ENCODE measurements at regions not wholly inside any gene's neighbourhood (a gene's known extent, or its start where the extent isn't known, plus 50 kb on each side); places are given as distances from the start of the nearest gene placed in this dataset.
"Not testable (repeated sequence)": the region's sequence is repeated elsewhere in the genome, so short reads cannot be mapped to it uniquely, and the experiment has no call there.

DNA sequence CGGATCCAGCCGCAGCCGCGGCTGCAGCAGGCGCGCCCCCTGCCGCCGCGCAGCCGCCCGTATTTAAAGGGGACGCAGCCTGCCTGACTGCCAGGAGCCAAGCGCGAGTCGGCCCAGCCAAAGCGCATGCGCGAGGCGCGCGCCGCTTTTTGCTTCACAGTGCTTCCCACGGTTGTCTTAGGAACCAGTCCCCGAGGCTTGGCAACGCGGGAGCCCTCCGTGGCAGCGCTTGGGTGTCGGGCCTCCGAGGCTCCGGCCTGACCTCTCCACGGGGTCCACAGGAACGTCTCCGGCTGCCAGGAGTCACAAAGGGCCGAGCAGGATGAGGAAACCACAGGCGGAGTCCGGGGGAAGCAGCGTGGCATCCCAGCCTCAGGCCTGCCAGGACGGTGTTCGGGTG, 689.3 kb downstream of the KCNJ18 start:
- DNase-seq; in situ Hi-C loops (cut with MboI; ENCODE audit: low pct_unique_long_range_greater_than_20kb, low sequenced_read_pairs): not testable (repeated sequence)

DNA sequence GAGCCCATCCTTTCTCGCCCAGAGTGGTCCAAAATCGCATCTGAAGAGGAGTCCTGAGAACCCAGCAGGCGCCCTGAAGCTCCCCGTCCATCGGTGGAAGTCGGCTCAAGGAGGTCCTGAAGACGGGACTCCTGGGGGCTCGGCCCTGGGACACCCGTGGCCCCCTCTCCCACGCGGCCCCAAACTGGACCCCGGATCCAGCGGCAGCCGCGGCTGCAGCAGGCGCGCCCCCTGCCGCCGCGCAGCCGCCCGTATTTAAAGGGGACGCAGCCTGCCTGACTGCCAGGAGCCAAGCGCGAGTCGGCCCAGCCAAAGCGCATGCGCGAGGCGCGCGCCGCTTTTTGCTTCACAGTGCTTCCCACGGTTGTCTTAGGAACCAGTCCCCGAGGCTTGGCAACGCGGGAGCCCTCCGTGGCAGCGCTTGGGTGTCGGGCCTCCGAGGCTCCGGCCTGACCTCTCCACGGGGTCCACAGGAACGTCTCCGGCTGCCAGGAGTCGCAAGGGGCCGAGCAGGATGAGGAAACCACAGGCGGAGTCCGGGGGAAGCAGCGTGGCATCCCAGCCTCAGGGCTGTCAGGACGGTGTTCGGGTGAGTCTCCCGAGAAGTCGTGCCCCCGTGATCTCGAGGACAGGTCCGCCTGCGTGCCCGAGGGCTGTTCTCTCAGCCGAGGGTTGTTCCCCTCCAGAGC, 691.6 kb downstream of the KCNJ18 start:
- in situ Hi-C loops (cut with MboI; ENCODE audit: low pct_unique_long_range_greater_than_20kb, low sequenced_read_pairs); DNase-seq: not testable (repeated sequence)

DNA sequence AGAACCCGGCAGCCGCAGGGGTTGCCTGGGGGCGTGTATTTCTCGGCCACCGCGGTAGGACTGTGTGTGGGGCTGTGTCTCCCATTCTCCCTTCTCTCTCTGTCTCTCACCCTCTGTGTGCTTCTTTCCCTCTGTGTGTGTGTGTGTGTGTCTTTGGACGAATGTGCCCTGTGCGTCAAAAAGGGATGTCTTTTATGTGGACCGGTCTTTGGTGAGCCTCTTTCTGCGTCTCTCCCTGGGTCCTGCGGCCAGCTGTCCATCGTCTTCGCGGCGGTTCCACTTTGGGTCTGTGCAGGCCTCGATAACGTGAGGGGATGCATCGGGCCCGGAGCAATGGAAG, 692.1 kb downstream of the KCNJ18 start:
- DNase-seq; in situ Hi-C loops (cut with MboI; ENCODE audit: low pct_unique_long_range_greater_than_20kb, low sequenced_read_pairs): not testable (repeated sequence)

DNA sequence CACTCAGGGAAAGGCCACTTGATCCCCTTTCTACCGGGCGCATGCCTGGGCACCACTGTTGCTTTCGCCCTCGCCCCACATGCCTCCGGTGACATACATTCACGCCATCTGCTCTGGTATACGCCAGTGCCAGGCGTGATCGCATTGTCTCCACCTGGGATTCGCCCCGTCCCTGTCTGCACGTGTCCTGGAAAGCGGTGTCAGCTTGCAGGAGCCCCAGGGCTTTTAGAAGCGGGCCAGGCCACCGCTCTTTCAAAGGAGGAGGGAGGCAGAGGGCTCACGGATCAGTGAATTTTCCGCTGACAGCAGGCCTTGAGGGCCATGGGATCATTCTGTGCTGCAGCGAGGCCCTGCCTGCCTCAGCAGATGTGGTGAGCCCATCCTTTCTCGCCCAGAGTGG, 706.1 kb downstream of the KCNJ18 start:
- in situ Hi-C loops (cut with MboI; ENCODE audit: low pct_unique_long_range_greater_than_20kb, low sequenced_read_pairs) = not testable (repeated sequence)

DNA sequence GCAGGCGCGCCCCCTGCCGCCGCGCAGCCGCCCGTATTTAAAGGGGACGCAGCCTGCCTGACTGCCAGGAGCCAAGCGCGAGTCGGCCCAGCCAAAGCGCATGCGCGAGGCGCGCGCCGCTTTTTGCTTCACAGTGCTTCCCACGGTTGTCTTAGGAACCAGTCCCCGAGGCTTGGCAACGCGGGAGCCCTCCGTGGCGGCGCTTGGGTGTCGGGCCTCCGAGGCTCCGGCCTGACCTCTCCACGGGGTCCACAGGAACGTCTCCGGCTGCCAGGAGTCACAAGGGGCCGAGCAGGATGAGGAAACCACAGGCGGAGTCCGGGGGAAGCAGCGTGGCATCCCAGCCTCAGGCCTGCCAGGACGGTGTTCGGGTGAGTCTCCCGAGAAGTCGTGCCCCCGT, 706.7 kb downstream of the KCNJ18 start:
- DNase-seq; in situ Hi-C loops (cut with MboI; ENCODE audit: low pct_unique_long_range_greater_than_20kb, low sequenced_read_pairs): not testable (repeated sequence)

More for the DNA sequence above, 706.1 kb downstream of the KCNJ18 start:
- not testable (repeated sequence) for DNase-seq

DNA sequence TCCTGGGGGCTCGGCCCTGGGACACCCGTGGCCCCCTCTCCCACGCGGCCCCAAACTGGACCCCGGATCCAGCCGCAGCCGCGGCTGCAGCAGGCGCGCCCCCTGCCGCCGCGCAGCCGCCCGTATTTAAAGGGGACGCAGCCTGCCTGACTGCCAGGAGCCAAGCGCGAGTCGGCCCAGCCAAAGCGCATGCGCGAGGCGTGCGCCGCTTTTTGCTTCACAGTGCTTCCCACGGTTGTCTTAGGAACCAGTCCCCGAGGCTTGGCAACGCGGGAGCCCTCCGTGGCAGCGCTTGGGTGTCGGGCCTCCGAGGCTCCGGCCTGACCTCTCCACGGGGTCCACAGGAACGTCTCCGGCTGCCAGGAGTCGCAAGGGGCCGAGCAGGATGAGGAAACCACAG, 712.8 kb downstream of the KCNJ18 start:
- DNase-seq; in situ Hi-C loops (cut with MboI; ENCODE audit: low pct_unique_long_range_greater_than_20kb, low sequenced_read_pairs): not testable (repeated sequence)

DNA sequence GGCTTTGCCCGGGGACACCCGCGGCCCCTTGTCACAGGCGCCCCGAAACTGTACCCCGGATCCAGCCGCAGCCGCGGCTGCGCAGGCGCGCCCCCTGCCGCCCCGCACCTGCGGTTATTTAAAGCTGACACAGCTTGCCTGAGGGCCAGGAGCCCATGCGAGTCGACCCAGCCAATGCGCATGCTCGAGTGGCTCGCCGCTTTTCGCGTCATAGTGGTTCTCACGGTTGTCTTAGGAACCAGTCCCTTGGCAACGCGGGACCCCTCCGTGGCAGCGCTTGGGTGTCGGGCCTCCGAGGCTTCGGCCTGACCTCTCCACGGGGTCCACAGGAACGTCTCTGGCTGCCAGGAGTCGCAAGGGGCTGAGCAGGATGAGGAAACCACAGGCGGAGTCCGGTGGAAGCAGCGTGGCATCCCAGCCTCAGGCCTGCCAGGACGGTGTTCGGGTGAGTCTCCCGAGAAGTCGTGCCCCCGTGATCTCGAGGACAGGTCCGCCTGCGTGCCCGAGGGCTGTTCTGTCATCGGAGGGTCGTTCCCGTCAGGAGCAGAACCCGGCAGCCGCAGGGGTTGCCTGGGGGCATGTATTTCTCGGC, 716.9 kb downstream of the KCNJ18 start:
- DNase-seq = no peak
- in situ Hi-C loops (cut with MboI; ENCODE audit: low pct_unique_long_range_greater_than_20kb, low sequenced_read_pairs) = no loop called here

DNA sequence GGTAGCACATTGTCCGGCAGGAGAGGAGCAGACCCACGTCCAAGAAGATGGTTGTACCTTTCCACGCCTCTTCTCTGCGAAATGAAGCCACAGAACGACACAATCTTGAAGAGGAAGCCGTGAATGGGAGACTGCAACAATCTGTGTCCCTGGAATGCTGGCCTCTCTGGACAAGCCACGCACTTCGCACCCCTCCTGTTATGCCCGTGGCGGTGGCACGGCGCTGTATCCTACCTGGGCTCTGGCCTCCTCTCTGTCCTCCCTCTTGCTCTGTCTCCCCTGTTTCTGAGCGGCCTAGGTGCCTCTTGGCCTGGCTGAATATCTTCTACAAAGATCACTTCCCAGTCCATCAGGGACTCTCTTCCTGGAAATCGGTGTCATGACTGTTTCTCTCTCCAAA, 717.8 kb downstream of the KCNJ18 start:
- no peak for DNase-seq
- in situ Hi-C loops (cut with MboI; ENCODE audit: low pct_unique_long_range_greater_than_20kb, low sequenced_read_pairs) = no loop called here

DNA sequence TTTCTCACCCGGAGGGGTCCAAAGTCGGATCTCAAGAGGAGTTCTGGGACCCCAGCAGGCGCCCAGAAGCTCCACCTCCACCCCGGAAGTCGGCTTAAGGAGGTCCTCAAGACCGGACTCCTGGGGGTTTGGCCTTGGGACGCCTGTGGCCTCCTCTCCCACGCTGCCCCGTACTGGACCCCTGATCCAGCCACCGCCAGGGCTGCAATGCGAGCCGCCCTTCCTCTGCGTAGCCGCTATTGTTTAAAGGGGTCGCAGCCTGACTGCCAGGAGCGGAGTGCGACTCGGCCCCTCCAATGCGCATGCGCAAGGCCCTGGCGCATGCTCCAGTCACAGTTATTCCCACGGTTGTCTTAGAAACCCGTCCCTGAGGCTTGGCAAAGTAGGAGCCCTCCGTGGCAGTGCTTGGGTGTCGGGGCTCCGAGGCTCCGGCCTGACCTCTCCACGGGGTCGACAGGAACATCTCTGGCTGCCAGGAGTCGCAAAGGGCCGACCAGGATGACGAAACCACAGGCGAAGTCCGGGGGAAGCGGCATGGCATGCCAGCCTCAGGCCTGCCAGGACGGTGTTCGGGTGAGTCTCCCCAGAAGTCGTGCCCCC, 719.0 kb downstream of the KCNJ18 start:
- no peak for DNase-seq
- in situ Hi-C loops (cut with MboI; ENCODE audit: low pct_unique_long_range_greater_than_20kb, low sequenced_read_pairs) = no loop called here

DNA sequence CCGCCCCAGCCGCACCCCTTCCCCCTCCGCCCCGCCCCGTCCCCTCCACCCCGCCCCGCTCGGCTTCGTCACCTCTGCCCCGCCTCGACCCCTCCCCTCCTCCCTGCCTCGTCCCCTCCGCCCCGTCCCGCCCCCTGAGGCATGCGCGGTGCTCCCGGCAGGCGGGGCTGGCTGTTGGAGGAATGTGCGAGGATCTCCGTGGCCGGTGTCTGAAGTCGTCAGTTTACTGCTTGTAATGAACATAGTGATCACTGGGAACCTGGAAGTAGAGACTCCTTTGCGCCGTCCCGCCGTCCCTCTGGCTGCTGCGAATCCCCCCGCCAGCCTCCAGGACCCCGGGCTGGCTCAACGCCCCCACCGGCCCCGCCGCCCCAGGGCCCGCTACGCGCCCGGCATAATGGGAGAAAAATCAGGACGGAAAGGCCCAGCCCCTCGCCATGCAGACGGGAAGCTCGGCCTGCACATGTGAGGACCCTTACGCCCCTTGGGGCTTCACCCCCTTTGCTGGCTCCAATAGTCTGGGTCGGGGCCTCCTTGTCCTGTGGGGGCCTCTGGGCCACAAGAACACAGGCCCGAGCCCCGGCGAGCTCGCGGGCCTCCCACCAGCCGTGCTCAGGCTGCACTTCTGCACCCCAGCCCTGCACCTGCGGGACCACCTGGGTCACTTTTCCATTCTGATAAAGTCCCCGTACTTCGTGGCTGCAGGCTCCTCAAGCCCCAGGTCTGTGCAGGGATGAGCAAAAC, 743.1 kb downstream of the KCNJ18 start:
- DNase-seq = no peak
- in situ Hi-C loops (cut with MboI; ENCODE audit: low pct_unique_long_range_greater_than_20kb, low sequenced_read_pairs) = no loop called here

DNA sequence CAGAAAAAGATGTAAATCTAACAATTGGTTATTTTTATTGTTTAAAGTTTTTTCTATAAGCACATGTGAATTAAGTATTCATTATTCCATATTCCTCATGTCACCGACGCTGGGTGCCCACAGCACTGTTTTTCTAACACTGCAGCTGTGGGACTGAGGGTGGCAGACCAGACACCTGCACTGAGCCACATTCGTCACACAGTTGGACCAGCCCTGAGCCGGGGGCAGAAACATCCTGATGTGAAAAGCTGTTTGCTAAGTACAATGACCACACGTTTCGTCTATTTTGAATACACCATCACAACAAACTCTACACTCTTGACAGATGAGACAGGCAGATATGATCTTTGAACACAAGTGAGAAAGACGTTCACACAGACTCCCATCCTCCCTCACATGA, 749.5 kb downstream of the KCNJ18 start:
- no peak for DNase-seq
- in situ Hi-C loops (cut with MboI; ENCODE audit: low pct_unique_long_range_greater_than_20kb, low sequenced_read_pairs) = loop anchor here (10.0 kb wide), 1 partner anchor 53 kb away; no protein-coding TSS in a partner anchor

DNA sequence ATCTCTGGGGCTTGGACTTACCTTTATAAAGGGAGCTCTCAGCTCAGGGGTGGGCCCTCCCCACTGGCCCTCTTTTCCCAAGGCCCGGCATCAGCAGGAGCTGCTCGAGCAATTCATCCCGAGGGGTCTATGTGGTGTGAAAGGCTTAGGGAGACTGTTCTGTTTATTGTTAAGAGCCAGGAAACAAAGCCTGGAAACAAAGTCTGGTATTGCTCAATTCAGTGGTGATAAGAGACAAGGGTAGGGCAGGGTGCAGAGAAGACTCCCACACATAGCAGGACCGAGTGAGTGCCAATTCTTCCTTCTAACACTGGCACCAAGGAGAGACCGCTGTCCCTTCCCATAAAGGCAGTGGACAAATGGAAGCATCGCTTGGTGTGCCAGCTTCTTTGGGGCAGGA, 750.7 kb downstream of the KCNJ18 start:
- in situ Hi-C loops (cut with MboI; ENCODE audit: low pct_unique_long_range_greater_than_20kb, low sequenced_read_pairs) = loop anchor here (10.0 kb wide), 1 partner anchor 52 kb away; no protein-coding TSS in a partner anchor
- no peak for DNase-seq

DNA sequence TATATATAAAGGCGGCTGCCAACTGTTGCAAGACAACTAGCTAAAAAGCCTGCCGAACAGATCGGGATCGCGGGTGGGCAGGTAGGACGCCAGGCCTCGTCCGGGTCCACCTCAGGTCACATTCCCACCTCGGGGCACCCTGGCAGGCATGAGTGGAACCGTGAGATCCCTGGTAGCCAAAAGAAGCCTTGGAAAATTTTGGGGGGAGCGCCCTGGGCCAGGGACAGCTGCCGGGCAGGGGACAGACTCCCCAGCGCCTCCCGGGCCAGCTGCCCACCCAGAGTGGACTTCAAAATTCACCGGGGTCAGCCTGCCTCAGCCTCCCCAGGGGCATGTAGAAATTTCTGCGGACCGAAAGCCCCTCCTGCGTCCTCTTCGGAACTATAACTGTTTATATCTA, 760.9 kb downstream of the KCNJ18 start:
- in situ Hi-C loops (cut with MboI; ENCODE audit: low pct_unique_long_range_greater_than_20kb, low sequenced_read_pairs) = no loop called here
- no peak for DNase-seq

DNA sequence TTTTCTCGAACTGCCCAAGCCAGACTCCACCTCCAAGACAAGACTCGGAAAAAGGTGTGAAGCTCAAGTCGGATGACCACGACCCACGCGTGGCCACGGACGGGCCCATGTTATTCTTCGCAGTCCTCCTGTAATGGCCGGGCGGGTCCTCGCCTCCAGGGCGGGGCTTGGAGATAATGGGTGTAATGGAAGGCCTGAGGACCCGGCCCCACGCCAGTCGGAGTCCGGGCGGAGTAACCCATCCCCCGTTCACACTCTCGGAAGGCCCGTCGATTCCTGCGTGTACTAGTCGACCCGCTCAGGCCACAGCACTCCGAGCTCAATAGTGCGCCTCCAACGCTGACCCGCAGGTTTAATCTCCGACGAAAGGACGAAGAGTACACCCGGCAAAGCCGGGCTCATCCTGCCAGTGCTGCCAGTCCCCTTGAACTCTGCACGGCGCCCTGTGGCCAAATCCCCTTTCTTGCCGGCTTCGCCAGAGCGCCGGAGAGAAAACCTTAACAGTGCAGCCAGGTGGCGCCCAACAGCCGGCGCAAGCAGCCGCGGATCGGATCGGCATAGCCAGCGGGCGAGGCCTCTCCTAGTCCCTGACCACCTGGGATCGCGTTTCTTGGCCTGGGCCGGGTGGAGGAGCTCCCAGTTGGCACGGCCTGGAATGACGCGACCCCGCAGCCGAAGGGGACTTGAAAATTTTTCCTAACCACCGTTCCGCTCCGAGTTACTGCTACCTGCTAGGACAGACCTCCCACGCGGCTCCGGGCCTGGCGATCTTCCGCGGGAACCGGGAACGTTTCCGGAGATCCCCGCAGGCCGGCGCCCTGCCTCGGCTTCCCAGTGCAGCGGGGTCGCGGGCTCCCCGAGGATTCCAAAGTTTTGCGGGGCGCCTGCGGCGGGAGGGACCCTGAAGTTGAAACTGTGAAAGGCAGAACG, 762.0 kb downstream of the KCNJ18 start:
- in situ Hi-C loops (cut with MboI; ENCODE audit: low pct_unique_long_range_greater_than_20kb, low sequenced_read_pairs) = no loop called here
- DNase-seq = no peak

DNA sequence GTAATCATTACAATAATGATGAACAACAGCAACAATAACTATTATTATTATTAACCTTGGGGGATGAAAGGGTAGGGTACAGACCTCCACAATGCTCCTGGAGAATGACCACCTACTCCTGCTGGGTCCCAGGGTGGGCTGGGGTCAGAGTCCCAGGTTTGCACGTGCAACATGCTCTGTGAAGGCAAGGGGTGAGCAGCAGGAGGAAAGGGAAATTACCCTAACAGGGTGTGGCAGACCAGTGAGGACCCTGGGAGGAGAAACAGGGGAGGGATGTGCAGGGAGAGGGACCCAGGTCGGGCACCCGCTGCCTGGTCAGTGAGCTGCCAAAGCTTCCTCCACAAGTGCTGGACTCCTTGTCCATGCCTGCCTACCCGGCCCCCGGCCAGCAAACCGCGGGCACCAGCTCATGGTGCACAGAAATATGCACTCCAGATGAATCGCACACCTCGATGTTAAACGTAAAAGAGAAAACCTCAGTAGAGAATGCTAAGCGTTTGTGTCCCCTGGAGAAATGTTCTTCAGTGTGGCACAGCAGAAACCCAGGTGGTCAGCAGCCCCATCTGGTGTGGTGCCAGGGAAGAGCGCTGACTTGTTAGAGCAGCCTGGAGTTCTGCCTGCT, 767.1 kb downstream of the KCNJ18 start:
- DNase-seq = no peak
- in situ Hi-C loops (cut with MboI; ENCODE audit: low pct_unique_long_range_greater_than_20kb, low sequenced_read_pairs) = no loop called here

DNA sequence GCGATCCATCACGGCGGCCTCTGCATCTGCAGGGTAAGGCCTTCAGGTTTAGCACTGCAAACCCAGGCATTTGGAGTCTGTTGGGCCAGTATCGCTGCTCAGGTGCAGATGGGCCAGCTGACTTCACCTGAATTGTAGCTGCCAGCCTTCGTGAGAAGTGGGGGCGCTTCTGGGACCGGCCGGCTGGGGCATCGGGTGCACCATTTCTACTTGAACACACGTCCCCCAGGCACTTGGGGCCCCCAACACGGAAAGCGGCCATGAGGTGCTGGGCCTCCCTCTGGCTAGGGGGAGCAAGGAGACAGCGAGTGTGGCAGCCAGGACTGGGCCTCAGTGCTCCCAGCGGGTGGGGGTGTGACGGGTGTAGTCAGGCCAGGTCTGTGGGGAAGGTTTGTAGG, 767.6 kb downstream of the KCNJ18 start:
- in situ Hi-C loops (cut with MboI; ENCODE audit: low pct_unique_long_range_greater_than_20kb, low sequenced_read_pairs) = no loop called here

DNA sequence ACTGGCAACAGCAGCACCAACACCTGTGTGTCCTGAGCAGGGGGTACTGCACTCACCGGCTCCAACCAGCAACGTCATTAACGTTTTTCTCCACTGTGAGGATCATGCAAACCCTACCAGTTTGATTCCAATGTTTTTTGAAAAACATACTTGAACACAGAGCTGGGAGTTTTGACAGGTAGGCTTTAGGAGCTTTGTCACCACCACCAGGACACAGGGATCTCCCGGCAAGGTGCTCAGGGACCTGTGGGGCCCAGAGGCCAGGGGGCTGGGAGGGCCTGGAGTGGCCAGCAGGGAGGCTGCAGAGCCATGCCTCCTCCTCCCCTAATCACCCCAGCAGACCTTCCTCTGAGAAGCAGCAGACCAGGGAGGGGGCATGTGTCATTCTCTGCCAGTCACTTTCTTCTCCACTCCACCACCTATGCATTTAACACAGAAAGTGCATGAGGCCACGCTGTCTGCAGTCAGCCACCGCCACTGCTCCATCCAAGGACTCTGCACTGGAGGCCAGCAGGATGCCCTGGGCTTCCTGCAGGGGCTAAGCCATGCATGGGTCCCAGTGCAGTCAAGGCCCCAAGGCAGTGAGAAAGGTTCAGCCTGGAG, 768.2 kb downstream of the KCNJ18 start:
- DNase-seq = no peak
- in situ Hi-C loops (cut with MboI; ENCODE audit: low pct_unique_long_range_greater_than_20kb, low sequenced_read_pairs) = no loop called here

More for the DNA sequence above, 767.6 kb downstream of the KCNJ18 start:
- no peak for DNase-seq

DNA sequence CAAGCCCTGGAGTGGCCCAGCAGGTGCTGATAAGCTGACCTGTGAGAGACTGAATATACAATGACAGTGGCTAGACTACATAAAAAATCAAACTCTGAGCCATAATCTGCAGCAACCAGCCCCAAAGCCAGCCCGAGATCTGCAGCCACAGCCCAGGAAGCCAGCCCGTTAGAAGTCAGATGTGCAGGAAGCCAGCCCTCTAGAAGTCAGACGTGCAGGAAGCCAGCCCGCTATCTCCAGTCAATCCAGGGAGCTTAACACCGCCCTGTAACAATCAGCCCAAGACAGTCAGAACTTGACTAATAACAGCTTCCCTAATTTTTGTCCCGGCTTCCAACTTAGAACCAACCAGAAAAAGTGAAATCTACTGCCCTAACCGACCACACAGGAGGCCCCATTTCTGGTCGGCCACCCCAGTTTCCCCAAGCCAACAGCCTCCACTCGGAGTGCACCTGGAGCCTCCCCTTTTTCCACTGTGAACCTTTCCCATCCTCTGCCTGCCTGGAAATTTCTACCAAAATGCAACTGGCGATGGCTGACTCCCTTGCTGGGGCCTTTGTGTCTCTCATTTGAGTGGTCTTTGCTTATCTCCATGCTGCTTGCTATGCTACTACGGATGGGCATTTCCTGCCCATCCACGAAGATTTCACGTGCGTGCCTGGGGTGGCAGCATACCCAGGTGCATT, 769.3 kb downstream of the KCNJ18 start:
- no peak for DNase-seq
- in situ Hi-C loops (cut with MboI; ENCODE audit: low pct_unique_long_range_greater_than_20kb, low sequenced_read_pairs) = no loop called here

Data from KBM-7 (cell line).